ENCODE measurements at regions not wholly inside any gene's neighbourhood (a gene's known extent, or its start where the extent isn't known, plus 50 kb on each side); places are given as distances from the start of the nearest gene placed in this dataset.
"Not testable (repeated sequence)": the region's sequence is repeated elsewhere in the genome, so short reads cannot be mapped to it uniquely, and the experiment has no call there.

DNA sequence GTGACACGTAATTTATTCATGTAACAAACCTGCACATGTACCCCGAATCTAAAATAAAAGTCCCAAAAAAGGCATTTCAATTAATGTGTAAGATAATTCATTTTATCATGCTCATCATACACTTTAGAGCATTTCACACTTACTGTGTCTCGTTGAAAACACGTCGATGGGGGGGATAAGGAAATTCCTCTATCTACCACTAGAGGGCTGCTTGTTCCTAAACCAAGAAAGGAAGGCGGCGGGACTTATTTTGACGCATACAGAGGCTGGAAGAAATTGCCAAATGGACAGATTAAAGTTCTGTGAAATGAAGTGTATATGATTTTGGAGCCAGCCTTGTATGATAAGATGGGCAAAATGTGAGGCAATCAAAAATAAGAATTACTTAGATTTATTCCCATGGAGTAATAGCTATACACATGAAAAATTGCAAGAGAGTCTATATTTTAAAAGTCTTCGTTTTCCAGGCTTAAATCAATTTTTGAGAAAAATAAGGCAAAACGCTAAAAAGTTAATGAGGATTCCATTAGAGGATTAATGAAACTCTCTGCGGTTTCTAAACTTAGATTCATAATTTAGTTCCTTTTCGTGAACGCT, 346.8 kb downstream of the CNTN3 start:
- peak; percentile 52 for DNase-seq

DNA sequence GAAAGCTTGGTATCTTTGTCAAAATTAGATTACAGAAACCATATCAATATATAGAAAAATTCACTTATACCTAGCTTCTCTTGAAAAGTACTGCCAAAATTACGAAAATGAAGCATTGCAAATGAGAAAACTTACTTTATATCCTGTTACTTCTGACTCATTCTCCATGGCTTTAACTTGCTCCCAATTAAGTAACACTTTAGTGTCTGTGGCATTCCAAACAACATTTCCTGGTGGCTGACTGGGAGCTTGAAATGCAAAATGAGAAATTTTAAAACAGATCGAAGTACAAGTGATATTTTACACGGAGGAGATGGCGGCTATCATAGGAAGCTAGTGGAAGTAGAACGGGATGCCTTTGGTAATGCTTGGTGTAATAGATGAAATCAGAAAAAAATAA, 347.3 kb downstream of the CNTN3 start:
- DNase-seq: no peak

DNA sequence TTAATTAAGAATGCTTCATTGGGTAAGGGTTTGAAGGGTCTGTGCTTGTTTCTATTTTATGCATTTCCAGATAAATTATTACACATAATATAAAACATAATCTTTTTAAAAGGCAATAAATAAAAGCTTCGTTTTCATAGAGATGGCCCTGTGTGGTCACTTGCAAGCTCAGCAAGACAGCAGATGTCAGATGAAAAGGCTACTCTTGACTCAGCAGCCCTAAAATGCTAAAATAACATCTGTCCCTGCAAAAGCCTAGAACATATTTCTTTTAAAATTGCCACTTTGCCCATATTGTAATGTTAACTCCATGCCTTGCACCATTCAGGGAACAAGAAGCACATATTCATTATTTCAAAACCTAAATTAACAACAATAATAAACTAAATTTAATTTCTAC, 349.4 kb downstream of the CNTN3 start:
- DNase-seq: no peak

DNA sequence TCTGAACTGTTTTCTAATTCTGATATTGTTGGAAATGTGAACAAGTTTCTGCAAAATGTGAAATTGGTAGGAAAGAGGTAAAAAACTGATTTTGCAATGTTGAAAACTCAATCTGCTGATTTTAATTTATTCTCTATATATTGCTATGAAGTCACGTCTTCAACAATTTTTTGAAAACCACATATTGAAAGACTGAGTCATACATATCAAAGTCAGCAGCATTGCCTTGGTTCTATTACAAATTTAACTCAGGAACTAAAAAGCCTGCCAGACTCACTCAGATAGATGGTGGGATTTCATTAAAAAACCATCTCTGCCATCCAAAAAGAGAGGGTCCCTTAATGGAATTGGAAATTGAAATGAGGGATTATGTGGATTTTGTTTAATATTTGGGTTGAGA, 351.4 kb downstream of the CNTN3 start:
- no peak for DNase-seq

DNA sequence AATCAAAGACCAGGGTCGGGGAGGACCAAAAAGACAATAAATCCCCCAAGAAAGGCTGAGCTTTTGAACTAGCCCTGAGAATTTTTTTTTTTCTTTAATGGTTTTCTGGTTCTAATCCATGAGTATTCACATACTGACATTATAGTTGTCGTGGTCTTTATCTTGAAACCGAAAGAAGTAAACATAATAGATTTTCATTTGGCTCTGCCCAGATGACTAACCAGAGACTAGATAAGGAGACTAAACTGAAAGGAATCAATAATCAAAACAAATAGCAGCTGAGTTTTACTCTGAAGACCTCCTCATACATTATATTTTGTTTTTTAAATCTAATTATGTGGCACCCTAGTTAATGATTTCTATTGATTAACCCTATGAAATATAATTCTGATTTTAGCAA, 381.4 kb downstream of the CNTN3 start:
- no peak for DNase-seq

DNA sequence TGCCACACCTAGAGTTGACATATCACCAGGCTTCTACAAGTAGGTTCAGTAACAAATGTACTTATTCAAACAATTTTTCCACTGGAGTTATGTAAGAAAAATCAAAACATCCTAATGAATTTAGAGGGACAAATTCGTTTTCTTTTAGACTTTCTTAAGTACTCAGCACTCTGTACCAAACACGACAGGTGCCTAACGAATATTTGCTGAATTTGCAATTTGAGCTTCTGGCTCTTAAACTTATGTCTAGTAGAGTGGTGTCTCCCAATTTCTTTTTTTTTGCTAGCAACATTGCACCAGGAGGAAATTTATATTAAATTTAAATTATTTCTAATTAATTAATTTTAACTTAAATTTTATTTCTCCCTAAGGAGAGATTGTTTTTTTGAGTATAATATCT, 397.0 kb downstream of the CNTN3 start:
- no peak for DNase-seq

DNA sequence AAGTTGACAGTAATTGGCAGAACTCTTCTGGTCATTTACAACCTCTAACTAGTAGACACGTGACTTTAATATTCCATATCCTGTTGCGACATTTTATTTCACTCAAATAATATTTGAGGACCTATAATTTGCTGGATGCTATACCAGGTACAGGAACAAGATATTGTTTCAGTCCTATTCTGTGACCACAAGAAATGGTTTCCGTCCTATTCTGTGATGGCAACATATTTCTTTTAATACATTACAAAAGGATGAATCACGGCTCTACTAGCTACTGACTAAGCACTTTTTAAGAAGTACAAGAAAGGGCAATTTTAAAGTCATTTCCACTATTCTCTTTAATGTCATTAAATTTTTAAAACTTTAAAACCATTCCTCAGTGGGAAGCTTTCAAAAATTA, 400.2 kb downstream of the CNTN3 start:
- DNase-seq: no peak

DNA sequence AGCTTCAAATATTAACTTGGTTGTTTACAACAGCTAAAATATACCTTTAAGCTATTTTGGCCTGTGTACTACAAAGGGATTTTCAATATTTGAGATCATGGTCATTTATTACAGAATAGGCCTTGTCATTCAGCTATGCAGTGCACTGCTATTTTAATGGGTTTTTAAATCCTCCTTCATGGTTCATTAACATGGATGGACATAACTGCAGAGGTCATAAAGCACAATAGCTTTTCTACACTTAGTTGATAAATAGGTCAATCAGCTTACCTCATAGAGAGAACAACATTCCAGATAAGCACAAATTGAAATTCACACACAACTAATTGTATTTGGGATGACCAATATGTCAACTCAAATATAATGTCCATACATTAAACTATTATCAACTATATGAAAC, 403.7 kb downstream of the CNTN3 start:
- no peak for DNase-seq

DNA sequence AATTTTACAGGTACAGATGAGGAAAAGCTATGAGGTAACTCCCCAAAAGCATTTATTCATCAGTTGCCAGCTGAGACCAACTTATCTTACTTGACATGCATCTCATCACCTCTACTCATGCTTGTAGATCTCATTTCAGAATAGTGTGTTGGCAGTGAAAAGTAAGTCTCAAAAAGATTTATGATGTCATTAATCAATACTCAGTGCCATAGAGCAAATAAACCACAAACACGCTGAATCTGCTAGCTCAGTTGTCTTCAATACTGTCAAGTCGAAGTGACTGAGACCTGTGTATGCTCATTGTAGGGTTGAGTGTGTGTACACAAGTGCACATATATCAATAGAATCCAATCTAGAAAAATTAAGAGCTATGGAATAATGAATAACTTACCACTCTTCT, 413.5 kb downstream of the CNTN3 start:
- DNase-seq: no peak

DNA sequence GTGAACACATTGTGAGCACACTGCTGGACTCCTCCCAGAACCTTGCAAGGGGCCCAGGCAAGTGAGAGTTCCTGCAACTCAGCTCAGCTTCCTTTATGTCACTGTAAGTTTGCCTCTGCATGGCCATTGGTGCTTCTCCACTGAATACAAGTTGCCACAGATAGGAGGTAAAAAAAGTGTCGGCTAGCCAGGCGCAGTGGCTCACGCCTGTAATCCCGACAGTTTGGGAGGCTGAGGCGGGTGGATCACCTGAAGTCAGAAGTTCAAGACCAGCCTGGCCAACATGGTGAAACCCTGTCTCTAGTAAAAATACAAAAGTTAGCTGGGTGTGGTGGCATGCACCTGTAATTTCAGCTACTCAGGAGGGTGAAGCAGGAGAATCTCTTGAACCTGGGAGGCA, 435.8 kb downstream of the CNTN3 start:
- DNase-seq: not testable (repeated sequence)

DNA sequence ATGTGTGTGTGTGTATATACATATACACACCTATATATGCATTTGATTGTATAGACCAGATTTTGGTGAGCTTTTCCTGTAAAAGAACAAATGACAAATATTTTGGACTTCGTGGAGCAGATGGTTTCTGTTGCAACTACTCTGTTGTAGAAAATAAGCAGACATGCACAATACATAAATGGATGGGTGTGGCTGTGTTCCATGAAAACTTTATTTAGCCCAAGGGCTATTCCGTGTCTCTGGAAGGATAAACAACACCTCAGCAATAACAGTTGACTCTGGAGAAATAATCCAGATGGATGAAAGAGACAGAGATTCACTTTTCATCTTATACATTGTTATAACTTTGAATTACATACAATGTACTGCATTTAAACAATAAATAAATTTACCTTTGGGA, 441.4 kb downstream of the CNTN3 start:
- DNase-seq: no peak

DNA sequence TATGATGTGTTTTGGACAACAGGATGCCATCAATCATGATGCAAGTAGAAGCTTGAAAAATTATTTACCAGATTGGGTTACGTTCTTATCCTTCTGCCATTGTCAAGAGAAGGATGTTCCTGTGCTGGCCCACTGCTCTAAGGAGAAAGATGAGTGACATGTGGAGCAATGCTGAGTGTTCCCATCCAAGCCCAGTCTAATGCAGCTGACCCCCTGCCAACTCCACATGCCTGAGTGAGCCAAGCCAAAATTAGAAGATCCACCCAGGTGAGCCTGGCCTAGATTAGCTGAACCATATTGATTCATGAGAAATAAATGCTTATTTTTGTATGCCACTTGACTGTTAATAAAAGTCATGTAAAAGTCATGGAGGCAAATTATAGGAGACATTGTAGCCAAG, 446.5 kb downstream of the CNTN3 start:
- no peak for DNase-seq

DNA sequence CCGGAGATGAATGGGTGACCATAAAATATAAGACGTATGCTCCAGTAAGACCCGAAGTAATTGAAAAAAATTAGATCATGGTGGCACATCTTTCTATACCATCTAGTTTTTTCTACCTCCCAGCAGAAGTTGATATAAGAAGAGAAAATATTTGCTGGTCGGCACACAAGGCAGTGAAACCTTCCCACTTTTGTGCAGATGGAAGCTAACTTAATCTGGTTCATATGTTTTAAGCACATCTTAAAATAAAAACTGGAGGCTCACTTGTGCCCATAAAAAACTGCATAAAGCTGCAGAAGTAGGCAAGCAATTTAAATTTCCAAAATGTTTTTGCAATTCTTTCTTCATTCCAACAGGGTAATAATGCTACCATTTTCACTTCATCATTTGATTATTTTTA, 449.2 kb downstream of the CNTN3 start:
- no peak for DNase-seq

DNA sequence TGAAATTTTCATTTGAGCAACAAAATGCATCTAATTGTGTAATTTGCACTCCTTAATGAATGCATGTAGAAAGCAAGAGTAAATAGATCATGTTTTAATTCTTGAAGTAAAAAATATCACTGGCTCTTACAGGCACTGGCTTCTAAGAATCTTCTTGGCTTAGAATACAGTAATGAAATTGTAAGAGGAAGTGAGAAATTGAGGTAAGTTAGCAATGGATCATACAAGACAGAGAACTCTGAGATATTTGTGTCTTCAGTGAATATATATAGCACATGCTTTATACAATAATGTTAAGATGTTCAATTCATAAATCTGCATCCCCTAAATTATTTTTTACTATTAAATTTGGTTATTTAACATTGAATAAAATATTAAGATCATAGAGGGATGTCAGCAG, 465.0 kb downstream of the CNTN3 start:
- no peak for DNase-seq

DNA sequence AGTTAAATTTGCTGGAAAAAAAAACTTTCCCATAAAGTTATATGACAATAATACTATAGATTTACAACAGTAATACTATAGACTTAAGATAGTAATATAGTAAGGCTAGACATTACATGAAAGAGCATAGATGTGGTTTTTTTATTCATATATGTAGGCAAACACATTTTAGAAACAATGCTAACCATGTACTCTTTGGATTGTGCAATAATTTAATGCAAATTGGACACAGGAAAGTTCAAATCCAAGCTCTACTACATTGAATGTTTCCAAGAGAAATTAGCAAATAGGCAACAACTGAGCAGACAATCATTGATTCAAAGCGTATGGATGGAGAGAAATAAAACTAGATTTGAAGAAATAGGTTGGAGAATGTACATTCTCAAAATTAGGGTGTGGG, 469.2 kb downstream of the CNTN3 start:
- no peak for DNase-seq

DNA sequence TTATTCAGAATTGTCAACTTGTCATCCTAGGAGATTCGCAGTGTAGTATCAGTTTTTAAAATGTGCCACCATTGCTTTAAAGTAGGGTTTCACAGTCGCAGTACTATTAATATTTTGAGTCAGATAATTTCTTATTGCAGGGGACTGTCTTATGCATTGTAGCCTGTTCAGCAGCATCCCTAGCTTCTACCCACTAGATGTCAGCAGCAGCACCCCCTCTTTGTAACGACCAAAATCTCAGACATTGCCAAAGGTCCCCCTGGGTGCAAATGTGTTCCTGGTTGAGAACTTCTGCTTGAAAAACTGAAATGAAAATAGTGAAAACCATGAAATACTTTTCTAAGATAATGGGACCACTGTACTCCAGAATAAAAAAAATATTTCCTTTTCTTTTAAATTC, 474.8 kb downstream of the CNTN3 start:
- DNase-seq: no peak

DNA sequence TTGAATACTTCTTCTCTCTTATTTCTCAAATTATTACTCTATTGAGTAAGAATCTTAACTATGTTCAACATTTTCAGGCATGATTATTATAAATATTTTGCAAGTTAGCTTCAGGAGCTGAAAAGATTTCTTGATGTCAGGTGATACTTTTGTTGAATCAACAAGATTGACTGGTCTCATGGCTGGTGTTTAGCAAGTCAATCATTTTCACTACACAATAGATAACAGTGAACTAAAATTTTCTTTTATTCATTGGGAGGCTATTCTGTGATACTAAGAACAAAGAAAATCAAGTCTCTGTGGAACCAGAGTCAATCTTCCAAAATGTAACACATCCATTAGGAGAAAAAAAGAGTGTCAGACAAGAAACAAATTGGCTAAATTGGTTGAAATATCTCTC, 476.7 kb downstream of the CNTN3 start:
- no peak for DNase-seq

DNA sequence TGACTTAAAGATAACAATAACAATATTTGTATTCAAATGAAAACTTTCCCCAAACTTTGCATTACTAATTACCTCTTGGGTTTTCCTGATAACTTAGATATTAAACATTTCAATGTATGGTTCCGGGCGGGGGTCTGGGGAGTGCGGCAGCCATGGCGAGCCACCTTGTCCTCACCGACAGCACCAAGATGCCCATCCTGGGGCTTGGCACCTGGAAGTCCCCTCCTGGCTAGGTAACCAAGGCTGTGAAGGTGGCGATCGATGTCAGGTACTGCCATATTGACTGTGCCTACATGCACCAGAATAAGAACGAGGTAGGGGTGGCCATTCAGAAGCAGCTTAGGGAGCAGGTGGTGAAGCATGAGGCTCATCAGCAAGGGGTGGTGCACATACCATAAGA, 478.7 kb downstream of the CNTN3 start:
- DNase-seq: no peak

DNA sequence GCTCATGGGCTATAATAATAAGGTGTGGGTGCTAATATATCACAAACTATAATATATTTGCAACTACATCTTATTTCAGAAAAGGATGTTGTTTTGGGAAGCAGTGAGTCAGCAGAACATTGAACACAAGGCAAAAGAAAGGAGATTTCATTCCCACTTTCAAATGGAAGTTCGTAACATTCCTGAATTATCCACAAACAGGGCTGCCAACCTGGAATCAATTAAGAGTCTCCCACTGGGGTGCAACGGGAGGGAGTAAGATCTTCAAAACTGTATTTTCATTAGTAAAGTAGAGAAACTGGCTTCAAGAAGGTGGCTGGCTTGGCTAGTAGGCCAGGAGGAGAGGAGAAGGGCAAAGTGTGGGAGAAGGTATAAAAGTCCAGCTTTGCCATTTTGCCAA, 479.6 kb downstream of the CNTN3 start:
- DNase-seq: no peak

DNA sequence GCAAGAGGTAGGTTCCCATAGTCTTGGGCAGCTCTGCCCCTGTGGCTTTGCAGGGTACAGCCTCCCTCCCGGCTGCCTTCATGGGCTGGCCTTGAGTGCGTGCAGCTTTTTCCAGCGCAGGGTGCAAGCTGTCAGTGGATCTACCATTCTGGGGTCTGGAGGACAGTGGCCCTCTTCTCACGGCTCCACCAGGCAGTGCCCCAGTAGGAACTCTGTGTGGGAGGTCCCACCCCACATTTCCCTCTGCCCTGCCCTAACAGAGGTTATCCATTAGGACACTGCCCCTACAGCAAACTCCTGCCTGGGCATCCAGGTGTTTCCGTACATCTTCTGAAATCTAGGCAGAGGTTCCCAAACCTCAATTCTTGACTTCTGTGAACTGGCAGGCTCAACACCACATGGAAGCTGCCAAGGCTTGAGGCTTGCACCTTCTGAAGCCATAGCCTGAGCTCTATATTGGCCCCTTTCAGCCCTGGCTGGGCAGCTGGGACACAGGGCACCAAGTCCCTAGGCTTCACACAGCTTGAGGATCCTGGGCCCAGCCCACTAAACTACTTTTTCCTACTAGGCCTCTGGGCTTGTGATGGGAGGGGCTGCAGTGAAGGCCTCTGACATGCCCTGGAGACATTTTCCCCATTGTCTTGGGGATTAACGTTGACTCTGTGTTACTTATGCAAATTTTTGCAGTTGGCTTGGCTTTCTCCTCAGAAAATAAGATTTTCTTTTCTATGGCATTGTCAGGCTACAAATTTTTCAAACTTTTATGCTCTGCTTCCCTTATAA, 482.7 kb downstream of the CNTN3 start:
- DNase-seq: not testable (repeated sequence)

DNA sequence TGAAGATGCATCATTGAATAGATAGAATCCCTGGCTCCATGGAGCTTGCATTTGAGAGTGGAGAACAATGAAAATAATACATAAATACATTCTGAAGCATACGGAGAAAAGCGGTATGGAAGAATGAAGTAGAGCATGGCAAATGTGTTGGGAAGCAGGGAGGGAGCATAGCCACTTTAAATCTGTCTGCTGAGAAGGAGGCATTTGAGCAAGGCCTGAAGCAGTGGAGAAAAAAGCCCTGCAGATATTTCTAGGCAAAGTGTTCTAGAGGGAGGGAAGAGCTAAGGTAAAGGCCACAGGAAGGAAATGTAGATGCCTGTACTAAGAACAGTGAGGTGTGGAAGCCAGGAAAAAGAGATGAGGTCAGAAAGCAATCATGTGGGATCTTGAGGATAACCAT, 484.8 kb downstream of the CNTN3 start:
- DNase-seq: no peak

DNA sequence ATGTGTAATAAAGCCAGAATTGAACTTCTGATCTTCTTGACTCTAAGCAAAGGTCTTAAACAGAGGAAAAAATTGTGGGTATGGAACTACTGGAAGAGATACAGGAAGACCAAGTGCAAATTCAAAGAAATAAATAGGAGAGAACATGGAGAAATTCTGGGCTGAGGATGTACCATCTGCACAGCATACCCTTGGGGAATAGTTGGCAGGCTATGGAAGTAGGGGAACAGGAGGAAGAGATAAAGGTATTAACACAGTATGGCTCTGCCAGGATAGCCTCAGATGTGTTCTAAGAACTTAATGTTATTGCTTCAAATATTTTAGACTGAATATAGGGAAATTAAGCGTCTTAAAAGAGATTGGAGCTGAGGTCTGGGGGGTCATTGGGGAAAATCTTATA, 485.4 kb downstream of the CNTN3 start:
- no peak for DNase-seq

DNA sequence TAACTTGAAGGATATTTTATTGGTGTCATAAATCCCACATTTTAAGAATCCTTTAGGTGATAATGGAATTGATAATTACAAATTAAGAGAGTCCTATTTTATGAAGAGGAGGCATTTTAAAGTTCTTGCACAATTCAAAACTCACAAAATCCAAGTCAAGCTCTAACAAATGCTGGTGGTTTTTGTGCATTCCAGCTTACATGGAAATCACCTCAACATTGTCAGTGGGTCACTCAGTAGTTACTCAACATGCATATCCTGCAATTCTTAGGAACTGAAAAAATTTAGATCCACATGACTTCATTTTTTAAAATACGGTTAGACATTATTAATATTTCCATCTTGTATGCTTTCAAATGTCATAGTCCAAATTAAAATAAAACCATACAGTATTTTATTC, 487.2 kb downstream of the CNTN3 start:
- DNase-seq: no peak

DNA sequence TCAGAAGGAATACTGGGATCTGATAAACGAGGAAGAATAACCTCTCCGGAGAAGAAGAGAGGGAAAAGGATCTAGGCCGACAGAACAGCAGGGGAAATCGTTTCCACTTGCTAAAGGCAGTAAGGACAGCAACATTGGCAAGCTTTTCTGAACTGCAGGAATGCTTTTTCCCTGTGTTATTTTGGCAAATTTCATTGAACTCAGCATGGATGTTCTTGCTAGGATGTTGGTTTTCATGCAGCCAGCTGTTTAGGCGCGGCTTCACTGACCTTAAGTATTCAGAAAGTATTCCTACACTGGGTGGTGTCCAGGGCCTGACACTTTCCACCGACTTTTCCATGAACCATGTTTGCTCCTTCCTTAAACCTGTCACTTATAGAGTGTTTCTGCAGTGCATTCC, 489.7 kb downstream of the CNTN3 start:
- no peak for DNase-seq

DNA sequence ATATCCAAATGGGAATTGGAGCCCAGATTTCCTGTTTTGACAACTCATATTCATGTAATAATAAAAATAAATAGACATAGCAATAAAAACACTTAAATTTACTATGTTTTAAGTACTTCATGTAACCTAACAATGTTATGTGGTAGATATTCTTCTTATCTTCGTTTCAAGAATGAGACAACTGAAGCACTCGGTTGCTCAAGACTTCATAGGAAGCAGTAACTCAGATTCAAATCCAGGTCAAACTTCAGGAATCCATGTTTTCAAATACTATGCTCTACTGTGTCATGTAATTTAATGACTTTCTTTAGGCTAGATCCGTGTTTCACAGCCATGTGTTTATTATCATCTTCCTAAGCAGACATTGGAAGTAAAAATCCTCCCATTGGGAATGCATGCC, 492.2 kb downstream of the CNTN3 start:
- DNase-seq: no peak
